ENCODE measurements at regions not wholly inside any gene's neighbourhood (a gene's known extent, or its start where the extent isn't known, plus 50 kb on each side); places are given as distances from the start of the nearest gene placed in this dataset.

DNA sequence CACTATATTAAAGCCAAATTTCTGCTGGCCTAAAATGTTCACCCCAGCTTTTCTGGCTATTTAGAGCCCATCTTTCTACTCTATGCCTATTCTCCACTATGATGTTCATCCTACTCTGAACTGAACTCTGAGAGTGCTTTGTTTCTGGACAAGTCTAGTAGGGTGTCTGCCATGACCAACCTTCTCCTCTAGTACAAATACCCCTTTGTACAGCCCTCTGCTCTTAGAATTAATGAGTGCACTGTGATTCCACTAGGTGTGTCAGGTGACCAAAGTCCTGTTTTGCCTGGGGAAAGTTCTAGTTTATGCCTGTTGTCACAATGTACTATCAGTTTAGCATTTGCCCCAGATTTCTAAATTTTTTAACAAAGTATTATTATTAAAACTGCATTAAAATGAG, 388.1 kb upstream of the MAD2L1 start:
- ChIA-PET CTCF (interaction anchor here (1.2 kb wide), 1 partner anchor 39 kb away, joined by 3 read pairs; no protein-coding TSS in a partner anchor), POLR2A (no interaction called here)
- TF ChIP-seq, protein P1, sequence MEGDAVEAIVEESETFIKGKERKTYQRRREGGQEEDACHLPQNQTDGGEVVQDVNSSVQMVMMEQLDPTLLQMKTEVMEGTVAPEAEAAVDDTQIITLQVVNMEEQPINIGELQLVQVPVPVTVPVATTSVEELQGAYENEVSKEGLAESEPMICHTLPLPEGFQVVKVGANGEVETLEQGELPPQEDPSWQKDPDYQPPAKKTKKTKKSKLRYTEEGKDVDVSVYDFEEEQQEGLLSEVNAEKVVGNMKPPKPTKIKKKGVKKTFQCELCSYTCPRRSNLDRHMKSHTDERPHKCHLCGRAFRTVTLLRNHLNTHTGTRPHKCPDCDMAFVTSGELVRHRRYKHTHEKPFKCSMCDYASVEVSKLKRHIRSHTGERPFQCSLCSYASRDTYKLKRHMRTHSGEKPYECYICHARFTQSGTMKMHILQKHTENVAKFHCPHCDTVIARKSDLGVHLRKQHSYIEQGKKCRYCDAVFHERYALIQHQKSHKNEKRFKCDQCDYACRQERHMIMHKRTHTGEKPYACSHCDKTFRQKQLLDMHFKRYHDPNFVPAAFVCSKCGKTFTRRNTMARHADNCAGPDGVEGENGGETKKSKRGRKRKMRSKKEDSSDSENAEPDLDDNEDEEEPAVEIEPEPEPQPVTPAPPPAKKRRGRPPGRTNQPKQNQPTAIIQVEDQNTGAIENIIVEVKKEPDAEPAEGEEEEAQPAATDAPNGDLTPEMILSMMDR (IDR thresholded peaks at IDR 0.05; ENCODE audit: unreplicated experiment), result no peak
- Mint-ChIP-seq H3K27me3 (ENCODE audit: insufficient read depth, unreplicated experiment) (no peaks in the 10 kb centered on the region), H3K9me3 (ENCODE audit: unreplicated experiment) (no peaks in the 10 kb centered on the region), H3K4me3 (ENCODE audit: unreplicated experiment) (no peak overlapping the region), H3K36me3 (ENCODE audit: insufficient read depth, unreplicated experiment) (peaks cover 5% of the 10 kb centered on the region), H3K27ac (ENCODE audit: low read depth, unreplicated experiment) (no peak overlapping the region), H3K4me1 (ENCODE audit: insufficient read depth, unreplicated experiment) (no peaks in the 10 kb centered on the region)
- intact Hi-C loops (cut with micrococcal nuclease), result no loop called here
- DNase-seq (ENCODE audit: unreplicated experiment), result no peak
- BruUV-seq (replicated peaks), result no TSS peak

DNA sequence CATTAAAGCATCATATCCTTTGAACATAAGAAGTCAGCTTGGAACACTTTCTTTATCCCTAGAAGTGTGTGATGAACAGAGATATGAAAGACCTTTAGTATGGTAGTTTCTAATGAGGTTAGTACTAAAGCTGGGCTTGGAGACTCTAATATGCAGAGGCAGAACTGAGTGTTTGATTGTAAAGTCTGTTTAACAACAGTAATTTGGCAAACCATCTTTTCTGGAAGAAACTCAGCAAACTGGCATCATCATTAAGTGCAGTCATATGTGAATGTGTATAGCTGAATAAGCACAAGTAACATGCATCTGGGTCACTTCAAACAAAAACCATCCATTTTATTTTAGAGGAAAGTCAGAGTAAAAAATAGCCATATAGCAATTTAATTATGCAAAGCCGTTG, 385.9 kb upstream of the MAD2L1 start:
- intact Hi-C loops (cut with micrococcal nuclease), result no loop called here
- ChIA-PET POLR2A (no interaction called here), CTCF (interaction anchor here (0.5 kb wide), 1 partner anchor 53 kb away, joined by 4 read pairs; no protein-coding TSS in a partner anchor)
- Mint-ChIP-seq H3K4me1 (ENCODE audit: insufficient read depth, unreplicated experiment) (no peaks in the 10 kb centered on the region), H3K36me3 (ENCODE audit: insufficient read depth, unreplicated experiment) (peaks cover 5% of the 10 kb centered on the region), H3K27ac (ENCODE audit: low read depth, unreplicated experiment) (no peak overlapping the region), H3K9me3 (ENCODE audit: unreplicated experiment) (no peaks in the 10 kb centered on the region), H3K4me3 (ENCODE audit: unreplicated experiment) (no peak overlapping the region), H3K27me3 (ENCODE audit: insufficient read depth, unreplicated experiment) (no peaks in the 10 kb centered on the region)
- TF ChIP-seq, protein P1 (IDR thresholded peaks at IDR 0.05; ENCODE audit: unreplicated experiment), result no peak
- DNase-seq (ENCODE audit: unreplicated experiment), result no peak
- BruUV-seq (replicated peaks), result no TSS peak

DNA sequence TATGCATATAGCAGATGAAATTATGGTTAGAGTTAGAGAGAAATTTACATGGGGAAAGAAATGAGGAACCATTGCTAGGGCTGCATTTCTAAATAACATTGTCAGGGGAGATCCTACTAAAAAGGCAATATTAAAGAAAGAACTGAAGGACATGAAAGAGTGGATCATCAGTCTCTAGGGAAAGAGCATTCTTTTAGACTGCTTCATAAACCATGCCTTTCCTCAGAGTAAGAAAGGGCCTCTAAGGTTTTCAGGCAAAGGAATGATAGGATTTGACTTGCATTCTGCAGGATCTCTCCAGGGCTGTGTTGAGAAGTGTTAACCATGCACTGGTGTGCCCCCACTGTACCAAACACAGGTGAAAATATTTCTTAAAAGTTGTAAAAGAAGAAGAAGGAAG, 385.4 kb upstream of the MAD2L1 start:
- TF ChIP-seq, protein P1 (IDR thresholded peaks at IDR 0.05; ENCODE audit: unreplicated experiment), result no peak
- Mint-ChIP-seq H3K27me3 (ENCODE audit: insufficient read depth, unreplicated experiment) (no peaks in the 10 kb centered on the region), H3K9me3 (ENCODE audit: unreplicated experiment) (no peaks in the 10 kb centered on the region), H3K4me3 (ENCODE audit: unreplicated experiment) (no peak overlapping the region), H3K36me3 (ENCODE audit: insufficient read depth, unreplicated experiment) (peaks cover 5% of the 10 kb centered on the region), H3K4me1 (ENCODE audit: insufficient read depth, unreplicated experiment) (no peaks in the 10 kb centered on the region), H3K27ac (ENCODE audit: low read depth, unreplicated experiment) (no peak overlapping the region)
- ChIA-PET POLR2A (no interaction called here), CTCF (interaction anchor here (0.5 kb wide), 1 partner anchor 52 kb away, joined by 4 read pairs; no protein-coding TSS in a partner anchor)
- no TSS peak for BruUV-seq (replicated peaks)
- intact Hi-C loops (cut with micrococcal nuclease), result no loop called here
- no peak for DNase-seq (ENCODE audit: unreplicated experiment)

DNA sequence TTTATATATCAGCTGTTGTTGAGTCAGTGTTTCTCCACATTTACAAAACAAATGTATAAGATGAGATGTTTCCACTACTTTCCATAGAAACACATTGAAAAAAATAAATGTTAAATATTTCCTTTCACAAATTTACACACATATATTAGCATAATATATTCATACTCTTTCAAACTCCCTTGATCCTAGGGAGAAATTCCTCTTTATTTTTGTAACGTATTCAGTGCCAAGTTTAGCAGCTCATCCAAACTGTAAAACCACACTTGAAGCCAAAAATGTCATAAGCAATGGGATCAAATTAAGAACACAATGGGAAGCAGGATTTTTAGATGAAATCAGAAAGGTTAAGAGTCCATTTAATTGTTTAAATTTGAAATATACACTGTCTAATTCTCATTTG, 381.1 kb upstream of the MAD2L1 start:
- no TSS peak for BruUV-seq (replicated peaks)
- DNase-seq (ENCODE audit: unreplicated experiment), result no peak
- H3K4me1 Mint-ChIP-seq (ENCODE audit: insufficient read depth, unreplicated experiment), result peaks cover 8% of the 10 kb centered on the region
- H3K36me3 Mint-ChIP-seq (ENCODE audit: insufficient read depth, unreplicated experiment), result peaks cover 5% of the 10 kb centered on the region
- TF ChIP-seq, protein P1 (IDR thresholded peaks at IDR 0.05; ENCODE audit: unreplicated experiment), result no peak
- POLR2A ChIA-PET, result no interaction called here
- no peak overlapping the region for H3K4me3 Mint-ChIP-seq (ENCODE audit: unreplicated experiment)
- no peaks in the 10 kb centered on the region for H3K27me3 Mint-ChIP-seq (ENCODE audit: insufficient read depth, unreplicated experiment)
- no peaks in the 10 kb centered on the region for H3K9me3 Mint-ChIP-seq (ENCODE audit: unreplicated experiment)
- CTCF ChIA-PET, result no interaction called here
- no peak overlapping the region for H3K27ac Mint-ChIP-seq (ENCODE audit: low read depth, unreplicated experiment)
- intact Hi-C loops (cut with micrococcal nuclease), result no loop called here

All from MCF 10A (cell line).